Neural cell (in vitro differentiated cells): ENCODE measurements at regions not wholly inside any gene's neighbourhood (a gene's known extent, or its start where the extent isn't known, plus 50 kb on each side); places are given as distances from the start of the nearest gene placed in this dataset.

Experiments
- MXI1 ChIP-seq: fragments of 450-650 bp; conservative IDR thresholded peaks from 2 replicates; pipeline ENCODE4 v1.6.1; 2014; ENCODE audit warnings: antibody characterized with exemption, mild to moderate bottlenecking; ENCODE audit not compliant: poor library complexity, severe bottlenecking
- POLR2AphosphoS5 ChIP-seq: IDR thresholded peaks from 2 replicates; pipeline ENCODE4 v1.6.1; 2012
- REST ChIP-seq: IDR thresholded peaks from 2 replicates; pipeline ENCODE4 v1.6.1; 2012; ENCODE audit warnings: borderline replicate concordance
- SMC3 ChIP-seq: fragments of 450-650 bp; conservative IDR thresholded peaks from 2 replicates; pipeline ENCODE4 v1.6.1; 2014; ENCODE audit warnings: antibody characterized with exemption, mild to moderate bottlenecking, moderate library complexity; ENCODE audit not compliant: poor library complexity
- TF ChIP-seq, protein P1 (sequence below): fragments of 450-650 bp; IDR thresholded peaks from 2 replicates; pipeline ENCODE4 v1.5.1; 2014; ENCODE audit warnings: antibody characterized with exemption, mild to moderate bottlenecking, moderate library complexity; ENCODE audit not compliant: poor library complexity, severe bottlenecking

DNA sequence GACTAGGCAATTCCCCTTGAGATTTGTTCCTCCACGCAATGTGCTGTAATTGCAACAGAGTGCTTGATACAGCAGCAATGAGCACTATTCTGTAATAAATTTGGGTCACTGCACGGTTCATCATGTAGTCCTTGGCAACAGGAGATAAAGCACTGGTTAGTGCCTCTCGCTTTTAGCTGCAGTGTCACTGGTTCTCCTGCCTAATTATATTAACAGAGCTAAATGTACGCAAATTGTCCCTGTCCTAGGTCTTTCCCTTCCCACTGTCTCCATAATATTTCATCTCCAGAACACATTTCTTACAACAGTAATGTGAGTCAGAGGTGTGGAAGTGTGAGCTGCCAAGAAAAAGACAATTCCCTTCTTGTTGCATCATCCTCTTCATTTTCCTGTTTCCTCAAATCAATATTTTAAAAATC lies 553.1 kb downstream of the ZNF608 start:
- TF ChIP-seq REST (no peak), POLR2AphosphoS5 (no peak), SMC3 (no peak), MXI1 (no peak)
- TF ChIP-seq, protein P1, sequence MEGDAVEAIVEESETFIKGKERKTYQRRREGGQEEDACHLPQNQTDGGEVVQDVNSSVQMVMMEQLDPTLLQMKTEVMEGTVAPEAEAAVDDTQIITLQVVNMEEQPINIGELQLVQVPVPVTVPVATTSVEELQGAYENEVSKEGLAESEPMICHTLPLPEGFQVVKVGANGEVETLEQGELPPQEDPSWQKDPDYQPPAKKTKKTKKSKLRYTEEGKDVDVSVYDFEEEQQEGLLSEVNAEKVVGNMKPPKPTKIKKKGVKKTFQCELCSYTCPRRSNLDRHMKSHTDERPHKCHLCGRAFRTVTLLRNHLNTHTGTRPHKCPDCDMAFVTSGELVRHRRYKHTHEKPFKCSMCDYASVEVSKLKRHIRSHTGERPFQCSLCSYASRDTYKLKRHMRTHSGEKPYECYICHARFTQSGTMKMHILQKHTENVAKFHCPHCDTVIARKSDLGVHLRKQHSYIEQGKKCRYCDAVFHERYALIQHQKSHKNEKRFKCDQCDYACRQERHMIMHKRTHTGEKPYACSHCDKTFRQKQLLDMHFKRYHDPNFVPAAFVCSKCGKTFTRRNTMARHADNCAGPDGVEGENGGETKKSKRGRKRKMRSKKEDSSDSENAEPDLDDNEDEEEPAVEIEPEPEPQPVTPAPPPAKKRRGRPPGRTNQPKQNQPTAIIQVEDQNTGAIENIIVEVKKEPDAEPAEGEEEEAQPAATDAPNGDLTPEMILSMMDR, result no peak
